ENCODE measurements at regions not wholly inside any gene's neighbourhood (a gene's known extent, or its start where the extent isn't known, plus 50 kb on each side); places are given as distances from the start of the nearest gene placed in this dataset.

DNA sequence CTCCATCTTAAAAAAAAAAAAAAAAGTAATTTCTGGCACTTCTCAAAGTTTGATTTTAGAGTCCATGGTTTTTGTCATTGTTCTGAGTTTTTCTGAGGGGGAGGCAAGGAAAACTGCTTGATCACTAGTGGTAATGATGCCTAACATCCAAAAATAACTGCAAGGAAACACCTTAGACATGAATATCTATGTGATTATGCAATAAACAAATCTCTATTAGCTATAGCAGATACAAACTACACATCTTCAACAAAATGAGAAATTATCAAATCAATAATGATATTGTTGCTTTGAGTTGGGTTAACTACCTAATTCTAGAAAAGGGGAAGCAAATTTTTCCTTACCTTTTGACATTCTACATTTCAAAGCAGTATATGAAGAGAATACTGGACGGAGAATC lies 230.9 kb upstream of the JARID2 start:
- TF ChIP-seq, protein P1, sequence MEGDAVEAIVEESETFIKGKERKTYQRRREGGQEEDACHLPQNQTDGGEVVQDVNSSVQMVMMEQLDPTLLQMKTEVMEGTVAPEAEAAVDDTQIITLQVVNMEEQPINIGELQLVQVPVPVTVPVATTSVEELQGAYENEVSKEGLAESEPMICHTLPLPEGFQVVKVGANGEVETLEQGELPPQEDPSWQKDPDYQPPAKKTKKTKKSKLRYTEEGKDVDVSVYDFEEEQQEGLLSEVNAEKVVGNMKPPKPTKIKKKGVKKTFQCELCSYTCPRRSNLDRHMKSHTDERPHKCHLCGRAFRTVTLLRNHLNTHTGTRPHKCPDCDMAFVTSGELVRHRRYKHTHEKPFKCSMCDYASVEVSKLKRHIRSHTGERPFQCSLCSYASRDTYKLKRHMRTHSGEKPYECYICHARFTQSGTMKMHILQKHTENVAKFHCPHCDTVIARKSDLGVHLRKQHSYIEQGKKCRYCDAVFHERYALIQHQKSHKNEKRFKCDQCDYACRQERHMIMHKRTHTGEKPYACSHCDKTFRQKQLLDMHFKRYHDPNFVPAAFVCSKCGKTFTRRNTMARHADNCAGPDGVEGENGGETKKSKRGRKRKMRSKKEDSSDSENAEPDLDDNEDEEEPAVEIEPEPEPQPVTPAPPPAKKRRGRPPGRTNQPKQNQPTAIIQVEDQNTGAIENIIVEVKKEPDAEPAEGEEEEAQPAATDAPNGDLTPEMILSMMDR (IDR thresholded peaks at IDR 0.05) = no peak

DNA sequence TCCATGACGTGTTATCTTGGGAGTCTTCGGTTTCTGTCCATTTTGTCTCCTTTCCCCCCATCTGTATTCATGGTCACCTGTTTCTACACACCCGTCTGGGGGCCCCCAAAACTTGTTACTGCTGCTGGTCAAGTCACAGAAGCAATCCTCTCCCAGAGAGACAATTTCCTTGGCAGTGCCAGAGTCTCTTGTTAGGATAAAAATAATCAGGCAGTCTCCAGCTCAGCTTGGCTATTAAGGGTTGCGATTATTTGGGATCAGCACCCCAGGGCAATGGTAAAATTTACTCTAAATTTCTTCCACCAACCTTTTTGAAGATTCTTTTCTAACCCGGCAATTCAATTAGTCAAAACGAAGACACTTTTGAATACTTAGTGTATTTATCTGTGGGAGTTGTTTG lies 229.1 kb upstream of the JARID2 start:
- TF ChIP-seq, protein P1 (IDR thresholded peaks at IDR 0.05) = no peak

DNA sequence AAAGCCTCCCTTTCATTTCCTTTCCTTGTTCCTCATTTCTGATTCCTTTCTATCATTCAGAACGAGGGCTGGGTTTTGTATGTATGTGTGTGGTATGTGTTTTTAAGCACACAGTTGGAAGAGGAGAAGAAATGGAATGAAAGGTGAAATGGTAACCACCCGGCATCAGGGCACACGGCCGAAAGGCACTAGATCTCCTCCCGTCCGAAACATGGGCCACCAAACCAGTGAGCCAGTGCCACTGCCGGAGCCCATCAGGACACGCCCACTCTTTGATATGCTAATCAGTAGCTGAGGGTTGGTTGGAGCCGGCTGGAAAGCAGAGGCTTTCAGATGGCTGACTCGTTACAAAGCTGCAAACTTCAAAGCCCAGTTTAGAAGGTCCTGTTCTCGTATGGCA lies 228.6 kb upstream of the JARID2 start:
- TF ChIP-seq, protein P1 (IDR thresholded peaks at IDR 0.05) = no peak

DNA sequence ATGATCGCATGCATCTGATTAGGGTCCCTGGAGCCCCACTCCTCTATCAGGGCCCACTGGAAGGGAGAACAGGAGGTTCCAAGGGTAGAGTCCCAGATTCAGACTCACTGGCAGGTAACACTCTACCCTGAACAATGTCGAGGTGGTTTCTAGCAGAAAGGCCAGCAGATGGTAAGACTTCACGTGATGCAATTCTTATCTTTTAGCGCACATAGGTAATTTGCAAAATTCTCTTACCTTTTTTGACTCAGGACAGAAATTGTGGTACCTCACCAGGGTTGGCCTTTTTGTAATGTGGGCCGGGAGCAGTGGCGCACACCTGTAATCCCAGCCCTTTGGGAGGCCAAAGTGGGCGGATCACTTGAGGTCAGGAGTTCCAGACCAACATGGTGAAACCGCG lies 228.1 kb upstream of the JARID2 start:
- TF ChIP-seq, protein P1 (IDR thresholded peaks at IDR 0.05) = no peak

DNA sequence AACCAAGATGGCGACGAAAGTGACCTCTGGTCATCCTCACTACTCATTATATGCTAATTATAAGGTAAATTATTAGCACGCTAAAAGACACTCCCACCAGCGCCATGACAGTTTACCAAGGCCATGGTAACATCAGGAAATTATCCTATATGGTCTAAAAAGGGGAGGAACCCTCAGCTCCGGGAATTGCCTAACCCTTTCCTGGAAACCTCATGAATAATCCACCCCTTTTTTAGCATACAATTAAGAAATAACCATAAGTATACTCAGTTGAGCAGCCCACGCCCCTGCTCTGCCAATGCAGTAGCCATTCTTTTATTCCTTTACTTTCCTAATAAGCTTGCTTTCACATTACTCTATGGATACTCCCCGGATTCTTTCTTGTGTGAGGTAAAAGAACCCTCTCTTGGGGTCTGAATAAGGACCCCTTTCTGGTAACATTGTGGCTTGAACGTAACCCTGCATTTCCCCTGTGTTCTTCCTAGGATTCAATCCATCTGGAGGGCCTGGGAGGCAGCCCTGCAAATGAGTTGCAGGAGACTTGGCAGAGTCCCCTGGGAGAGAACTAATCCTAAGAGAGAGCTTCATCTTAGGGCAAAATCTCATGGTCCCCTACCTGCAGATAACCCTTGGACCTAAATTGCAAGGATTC lies 225.6 kb upstream of the JARID2 start:
- TF ChIP-seq, protein P1 (IDR thresholded peaks at IDR 0.05) = no peak

DNA sequence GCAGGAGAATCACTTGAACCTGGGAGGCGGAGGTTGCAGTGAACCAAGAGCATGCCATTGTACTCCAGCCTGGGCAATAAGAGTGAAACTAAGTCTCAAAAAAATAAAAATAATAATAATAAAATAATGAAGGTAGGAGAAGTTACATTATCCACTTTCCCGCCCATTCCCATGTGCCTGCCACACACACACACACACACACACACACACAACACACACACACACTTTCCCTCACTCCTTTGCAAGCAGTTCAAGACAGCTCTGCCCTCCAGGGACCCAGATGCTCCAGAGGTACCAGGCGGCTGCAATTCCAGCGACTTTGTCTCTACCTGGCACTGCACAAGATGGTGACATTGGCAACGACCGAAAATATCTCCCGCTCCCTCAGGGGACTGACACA lies 224.8 kb upstream of the JARID2 start:
- TF ChIP-seq, protein P1 (IDR thresholded peaks at IDR 0.05) = no peak

DNA sequence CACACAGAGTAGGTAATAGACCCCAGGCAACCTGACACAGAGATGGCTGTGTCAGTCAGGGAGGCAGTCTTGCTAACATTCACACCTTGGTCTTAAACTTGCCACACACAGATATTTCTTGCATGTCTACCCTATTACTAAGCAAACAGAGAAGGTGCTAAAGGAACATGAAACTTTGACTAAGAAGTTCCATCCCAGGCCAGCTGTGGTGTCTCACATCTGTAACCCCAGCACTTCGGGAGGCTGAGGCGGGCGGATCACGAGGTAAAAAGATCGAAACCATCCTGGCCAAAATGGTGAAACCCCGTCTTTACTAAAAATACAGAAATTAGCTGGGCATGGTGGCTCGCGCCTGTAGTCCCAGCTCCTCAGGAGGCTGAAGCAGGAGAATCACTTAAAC lies 222.4 kb upstream of the JARID2 start:
- TF ChIP-seq, protein P1 (IDR thresholded peaks at IDR 0.05) = no peak

DNA sequence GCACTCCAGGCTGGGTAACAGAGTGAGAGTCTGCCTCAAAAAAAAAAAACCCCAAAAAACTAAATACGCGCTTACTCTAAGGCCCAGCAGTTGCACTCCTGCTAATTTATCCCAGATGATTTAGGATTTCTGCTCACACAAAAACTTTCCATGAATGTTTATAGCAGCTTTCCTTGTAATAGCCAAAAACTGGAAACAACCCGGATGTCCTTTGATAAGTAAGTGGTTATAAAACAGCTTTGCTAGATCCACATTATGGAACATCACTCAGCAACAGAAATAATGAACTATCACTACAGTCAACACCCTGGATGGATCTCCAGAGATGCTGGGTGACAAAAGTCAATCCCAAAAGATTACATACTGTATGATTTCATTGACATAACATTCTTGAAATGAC lies 220.4 kb upstream of the JARID2 start:
- TF ChIP-seq, protein P1 (IDR thresholded peaks at IDR 0.05) = no peak
